ENCODE measurements at regions not wholly inside any gene's neighbourhood (a gene's known extent, or its start where the extent isn't known, plus 50 kb on each side); places are given as distances from the start of the nearest gene placed in this dataset.

GRCh38 chr2:150388289-150388625 is 99.2 kb downstream of the RND3 start:
- TF ChIP-seq EZH2 (IDR thresholded peaks at IDR 0.05; ENCODE audit: low read length), result no peak
- TF ChIP-seq CTCF (optimal IDR thresholded peaks at IDR 0.05 in 1 of 3, IDR thresholded peaks at IDR 0.05 in 1 of 3, conservative IDR thresholded peaks at IDR 0.05 in 1 of 3; ENCODE audit: extremely low read depth in 1 of 3, insufficient read depth in 2 of 3, low read length in 3 of 3), result no peak

All from keratinocyte (primary cell).